Amniotic stem cell (primary cell): ENCODE measurements at regions not wholly inside any gene's neighbourhood (a gene's known extent, or its start where the extent isn't known, plus 50 kb on each side); places are given as distances from the start of the nearest gene placed in this dataset.
"Not testable (repeated sequence)": the region's sequence is repeated elsewhere in the genome, so short reads cannot be mapped to it uniquely, and the experiment has no call there.

Experiments used
- DNase-seq: peaks from one replicate; lab custom pipeline; 2025; lab: John Stamatoyannopoulos, UW

DNA sequence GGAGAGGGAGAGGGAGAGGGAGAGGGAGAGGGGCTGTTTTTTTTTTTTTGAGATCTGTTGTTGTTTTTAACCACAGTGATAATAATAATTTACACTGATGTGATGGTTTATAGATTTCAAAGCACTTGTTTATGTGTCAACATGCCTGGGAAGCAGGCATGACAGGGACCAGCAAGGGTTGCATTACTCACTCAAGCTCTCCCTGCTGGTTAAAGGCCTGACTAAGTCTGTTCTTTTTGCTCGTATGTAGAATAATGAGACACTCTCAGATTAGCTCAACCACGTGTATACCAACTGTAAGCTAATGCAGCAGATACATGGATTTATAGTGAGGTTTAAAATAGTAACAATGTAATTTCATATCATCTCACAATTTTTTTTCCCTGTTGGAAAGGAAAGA is 134.6 kb upstream of the BOD1L1 start:
- DNase-seq = no peak

DNA sequence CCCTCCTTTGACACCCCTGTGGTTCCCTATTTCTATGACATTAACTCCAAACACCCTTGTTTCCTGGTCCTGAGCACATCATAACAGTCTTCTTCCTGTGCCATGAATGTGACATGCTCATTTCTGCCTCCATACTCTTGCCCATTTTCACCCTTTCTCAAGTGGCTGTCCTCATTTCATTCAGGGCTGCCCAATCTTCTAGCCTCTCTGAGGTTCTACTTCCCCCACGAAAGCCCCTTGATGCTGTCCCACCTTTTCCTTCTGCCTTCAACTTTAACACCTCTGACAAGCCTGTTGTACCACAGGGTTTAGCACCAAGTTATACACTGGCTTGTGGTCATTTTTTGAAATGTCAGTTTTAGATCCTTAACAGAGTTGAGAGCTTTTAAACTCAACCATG is 136.2 kb upstream of the BOD1L1 start:
- no peak for DNase-seq

- DNase-seq = no peak
Observed at GRCh38 chr4:13765539-13765938, 138.0 kb upstream of the BOD1L1 start.

- no peak for DNase-seq
Observed at GRCh38 chr4:13766761-13767540, 139.4 kb upstream of the BOD1L1 start.

DNA sequence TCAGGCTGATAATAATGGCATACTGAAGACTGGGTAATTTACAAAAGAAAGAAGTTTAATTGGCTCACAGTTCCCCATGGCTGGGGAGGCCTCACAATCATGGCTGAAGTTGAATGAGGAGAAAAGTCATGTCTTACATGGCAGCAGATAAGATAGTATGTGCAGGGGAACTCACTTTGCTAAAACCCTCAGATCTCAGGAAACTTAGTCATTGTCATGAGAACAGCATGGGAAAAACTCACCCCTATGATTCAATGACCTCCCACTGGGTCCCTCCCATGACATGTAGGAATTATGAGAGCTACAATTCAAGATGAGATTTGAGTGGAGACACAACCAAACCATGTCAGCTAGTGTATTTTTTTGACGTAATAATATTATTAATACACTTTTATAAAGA is 149.8 kb upstream of the BOD1L1 start:
- no peak for DNase-seq

- DNase-seq = no peak
Observed at GRCh38 chr4:13778367-13778766, 150.8 kb upstream of the BOD1L1 start.

DNA sequence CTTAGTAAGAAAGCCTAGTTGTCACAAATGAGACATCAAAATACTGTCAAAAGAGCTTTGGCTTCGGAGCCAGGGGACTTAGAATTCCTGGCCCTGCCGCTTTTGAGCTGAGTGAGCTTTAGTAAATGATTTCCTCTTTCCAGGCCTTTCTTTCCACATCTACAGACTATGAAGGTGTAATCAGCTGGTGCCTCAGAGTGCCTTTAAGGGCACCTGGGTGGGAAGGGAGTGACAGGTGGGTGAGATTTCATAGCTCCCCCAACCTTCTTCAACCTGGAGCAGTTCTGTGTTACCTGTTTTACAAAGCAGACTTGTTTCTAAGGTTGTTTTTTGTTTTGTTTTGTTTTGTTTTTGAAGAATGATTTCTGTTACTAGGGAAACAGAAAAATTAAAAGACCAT is 154.7 kb upstream of the BOD1L1 start:
- DNase-seq = no peak

DNA sequence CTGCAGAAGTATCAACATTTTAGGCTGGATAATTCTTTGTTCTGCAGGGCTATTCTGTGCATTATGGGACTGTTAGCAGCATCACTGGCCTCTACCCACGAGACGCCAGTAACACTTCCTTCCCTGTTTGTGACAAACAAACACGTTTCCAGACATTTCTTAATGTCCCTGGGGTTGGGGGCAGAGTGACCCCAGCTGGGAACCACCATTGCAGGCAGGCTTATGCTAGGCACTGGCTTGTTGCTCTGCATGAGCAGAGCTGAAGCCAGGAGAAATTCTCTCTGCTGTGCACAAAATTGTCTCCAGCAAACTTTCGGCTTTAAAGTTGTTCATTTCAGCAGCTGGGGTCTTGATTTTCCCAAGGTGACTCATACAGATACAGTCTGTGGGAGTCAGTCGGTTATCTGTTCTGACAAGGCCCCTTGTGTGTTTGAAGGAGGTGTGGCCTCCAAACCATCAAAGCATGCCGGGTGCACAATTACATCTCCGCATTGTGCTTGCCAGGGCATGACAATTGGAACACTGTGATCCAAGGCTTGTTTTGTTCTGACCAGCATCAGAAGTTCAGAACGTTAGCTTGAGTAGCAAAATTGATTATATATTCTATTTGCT is 156.4 kb upstream of the BOD1L1 start:
- DNase-seq = no peak

DNA sequence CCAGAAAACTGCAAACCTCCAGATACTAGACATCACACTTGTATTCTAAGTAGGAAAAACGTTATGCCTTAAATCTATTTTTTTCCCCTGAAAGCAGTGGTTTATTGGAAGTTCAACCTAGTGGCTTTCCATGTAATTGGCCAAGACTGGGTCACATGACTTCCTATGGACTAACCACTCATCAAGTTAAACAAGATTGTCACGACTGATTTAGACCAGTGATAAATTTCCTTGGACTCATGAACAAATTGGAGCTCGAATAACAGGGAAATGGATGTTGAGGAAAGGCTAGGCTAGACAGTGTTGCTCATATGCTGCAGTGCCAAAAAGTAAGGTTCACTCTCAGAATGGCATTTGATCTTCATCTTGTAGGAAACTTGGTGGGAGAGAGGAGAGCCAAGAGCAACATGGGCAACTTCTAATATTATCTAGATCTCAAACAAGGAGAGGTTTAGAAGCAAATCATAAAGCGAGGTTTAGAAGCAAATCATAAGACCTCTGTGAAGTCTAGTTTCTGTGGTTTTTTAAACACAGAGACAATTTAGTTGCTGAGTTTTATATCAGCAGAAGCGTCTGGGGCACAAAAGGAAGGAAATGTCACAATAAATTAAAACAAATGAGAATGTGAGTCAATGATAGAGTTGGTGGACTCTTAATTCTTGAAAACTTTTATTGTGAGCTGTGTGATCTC is 165.6 kb upstream of the BOD1L1 start:
- DNase-seq = no peak

DNA sequence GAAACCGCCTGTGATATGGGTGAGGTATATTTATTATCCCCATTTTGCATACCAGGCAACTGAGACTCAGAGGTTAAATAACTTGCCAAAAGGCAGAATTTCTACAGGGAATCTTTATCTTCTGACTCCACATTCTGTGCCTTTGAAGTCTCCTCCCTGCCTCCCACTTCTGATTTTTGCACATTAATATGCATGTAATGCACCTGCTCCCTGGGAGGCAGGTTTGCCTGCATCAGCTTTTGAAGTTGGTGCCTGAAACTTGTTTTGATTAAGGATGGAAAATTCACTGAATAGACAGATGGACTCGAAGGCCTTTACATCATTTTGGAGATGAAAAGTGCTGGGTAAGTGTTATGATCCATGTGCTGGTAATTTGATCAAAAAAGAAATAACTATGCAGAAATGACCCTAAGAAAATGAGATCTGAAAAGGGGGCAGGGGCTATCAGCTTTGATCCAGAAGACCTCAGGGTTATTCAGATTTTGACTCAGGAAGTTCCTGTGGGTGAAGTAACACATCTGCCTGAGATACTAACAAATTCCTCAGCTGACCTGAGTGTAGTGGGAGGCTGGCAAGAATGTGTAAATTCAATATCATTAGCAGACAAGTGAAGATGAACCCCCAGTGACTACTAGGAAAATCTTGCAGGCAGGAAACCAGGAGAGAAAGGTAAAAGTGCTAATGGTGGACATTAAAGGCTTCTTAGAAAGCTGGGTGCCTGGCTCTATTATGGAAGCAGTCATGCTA is 167.5 kb upstream of the BOD1L1 start:
- no peak for DNase-seq

GRCh38 chr4:13797061-13797460 is 169.5 kb upstream of the BOD1L1 start:
- no peak for DNase-seq

DNA sequence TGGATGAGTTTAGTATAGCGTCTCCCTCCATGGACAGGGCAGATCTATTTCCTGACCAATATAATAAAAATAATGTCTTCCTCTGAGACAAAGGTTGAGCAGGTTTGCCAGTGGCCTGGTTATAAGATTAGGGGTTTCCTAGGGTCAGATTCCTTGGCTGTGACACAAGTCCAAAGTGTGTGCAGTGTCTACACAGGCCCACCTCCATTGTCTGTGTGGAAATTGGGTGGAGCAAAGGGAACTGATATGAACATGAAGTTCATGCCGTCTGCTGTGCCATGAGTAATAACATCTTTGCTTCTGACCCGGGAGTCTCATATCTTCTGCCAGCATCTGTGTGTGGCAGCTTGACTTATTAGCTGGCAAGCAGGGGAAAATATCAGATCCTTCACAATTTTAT is 187.7 kb upstream of the BOD1L1 start:
- no peak for DNase-seq

GRCh38 chr4:13816472-13816871 is 188.9 kb upstream of the BOD1L1 start:
- no peak for DNase-seq

GRCh38 chr4:13821522-13821921 is 194.0 kb upstream of the BOD1L1 start:
- DNase-seq = no peak

DNA sequence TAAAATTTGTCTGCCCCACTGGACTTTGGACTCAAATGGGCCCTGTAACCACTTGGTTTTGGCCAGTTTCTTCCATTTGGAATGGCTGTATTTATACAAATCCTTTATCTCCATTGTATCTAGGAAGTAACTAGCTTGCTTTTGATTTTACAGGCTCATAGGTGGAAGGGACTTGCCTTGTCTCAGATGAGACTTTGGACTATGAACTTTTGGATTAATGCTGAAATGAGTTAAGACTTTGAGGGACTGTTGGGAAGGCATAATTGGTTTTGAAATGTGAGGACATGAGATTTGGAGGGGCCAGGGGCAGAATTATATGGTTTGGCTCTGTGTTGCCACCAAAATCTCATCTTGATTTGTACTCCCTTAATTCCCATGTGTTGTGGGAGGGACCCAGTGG is 198.3 kb upstream of the BOD1L1 start:
- not testable (repeated sequence) for DNase-seq

GRCh38 chr4:13829457-13829856 is 201.9 kb upstream of the BOD1L1 start:
- DNase-seq = no peak

DNA sequence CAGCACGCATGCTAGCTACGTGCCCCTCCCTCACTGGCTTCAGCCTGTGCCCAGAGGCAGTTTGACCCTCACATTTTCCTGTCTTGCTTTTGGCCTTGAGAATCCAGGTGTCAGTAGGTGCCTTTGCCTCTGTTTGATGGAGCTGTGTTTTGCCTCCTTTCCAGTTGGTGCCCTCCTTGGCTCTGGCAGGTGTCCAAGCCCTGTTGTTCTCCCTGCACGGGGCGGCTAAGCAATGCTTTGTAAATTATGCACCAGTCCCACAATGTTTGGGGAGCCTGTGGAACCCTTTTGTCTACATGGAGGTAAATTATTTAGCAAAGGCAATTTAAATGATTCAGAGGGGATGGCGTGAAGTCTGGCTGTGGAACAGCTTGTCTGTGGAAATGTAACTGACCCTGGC is 202.9 kb upstream of the BOD1L1 start:
- no peak for DNase-seq

DNA sequence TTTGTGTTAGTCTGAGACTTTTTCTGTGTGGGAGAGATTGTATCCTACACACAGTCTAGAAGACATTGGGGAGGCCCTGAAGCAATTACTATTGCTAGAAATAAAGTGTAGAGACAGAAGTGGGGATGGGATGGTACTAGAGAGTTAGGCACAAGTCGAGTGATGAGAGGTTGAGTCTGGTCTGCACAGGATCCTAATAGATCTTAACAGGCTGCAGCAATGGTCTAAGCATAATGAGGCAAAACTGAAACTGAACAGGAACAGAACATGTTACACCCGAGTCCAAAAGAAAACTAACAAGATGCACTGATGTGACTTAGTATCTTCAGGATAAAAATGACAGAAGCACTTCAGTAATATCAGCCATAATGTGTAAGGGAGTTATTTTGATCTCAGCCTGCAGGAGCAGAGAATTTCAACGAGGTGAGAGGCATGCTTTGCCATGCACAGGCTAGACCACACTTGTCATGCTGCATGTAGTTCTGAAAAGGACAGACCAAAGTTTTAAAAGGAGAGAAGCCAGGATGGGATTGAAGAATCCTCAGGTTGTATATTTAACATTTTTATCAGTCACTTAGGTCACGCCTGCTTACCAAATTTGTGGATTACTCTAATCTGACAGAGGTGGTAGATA is 205.8 kb upstream of the BOD1L1 start:
- DNase-seq = no peak

GRCh38 chr4:13836946-13837912 is 209.7 kb upstream of the BOD1L1 start:
- DNase-seq = no peak

DNA sequence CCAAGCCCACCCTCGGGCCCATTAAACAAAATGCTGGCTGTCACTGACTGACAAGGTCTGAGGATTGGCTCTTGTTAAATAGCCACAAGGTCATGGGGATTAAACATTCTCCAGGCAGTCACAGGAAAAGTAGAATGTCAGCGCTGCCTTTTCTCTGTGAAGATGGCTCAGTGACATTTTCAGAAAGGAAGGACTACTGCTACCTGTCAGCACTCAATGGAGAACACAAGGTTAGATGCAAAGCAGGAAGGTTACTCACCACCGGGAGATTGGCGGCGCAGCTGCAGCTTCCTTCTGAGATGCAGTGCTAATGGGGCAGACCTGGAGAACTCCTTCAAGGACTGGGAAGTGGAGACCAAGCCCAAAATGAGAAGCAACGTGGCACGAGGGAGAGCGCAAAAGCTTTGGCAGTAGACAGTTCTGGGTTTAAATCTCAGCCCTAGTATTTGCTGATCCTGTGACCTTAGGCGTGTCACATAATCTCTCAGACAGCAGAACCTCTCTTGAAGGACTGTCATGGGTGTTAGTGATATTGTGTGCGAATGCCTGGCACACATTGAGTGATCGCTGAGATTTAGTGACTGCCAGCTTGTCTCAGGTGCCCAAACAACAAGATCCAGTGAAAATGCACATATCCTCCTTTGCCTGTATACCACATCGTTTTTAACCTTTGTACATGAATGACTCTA is 213.1 kb upstream of the BOD1L1 start:
- DNase-seq = no peak
